B cell (primary cell): ENCODE measurements at regions not wholly inside any gene's neighbourhood (a gene's known extent, or its start where the extent isn't known, plus 50 kb on each side); places are given as distances from the start of the nearest gene placed in this dataset.

ENCODE experiments used
- ATAC-seq: fragments of 200-7000 bp; cut with Tn5 transposase; one replicate; pipeline ENCODE4 v1.10.0; 2021; ENCODE audit warnings: low read depth, mild to moderate bottlenecking, moderate number of reproducible peaks, moderate library complexity
- CTCF ChIA-PET: fragments of 350-600 bp; sonication (Branson Sonifier 250); formaldehyde crosslinking; loops from one replicate; lab custom pipeline; 2021; ENCODE audit warnings: antibody characterized with exemption, inconsistent platforms; lab: Charles Lee
- POLR2A ChIA-PET: fragments of 350-600 bp; sonication (Branson Sonifier 250); formaldehyde crosslinking; loops from one replicate; lab custom pipeline; 2021; ENCODE audit warnings: antibody characterized with exemption; lab: Charles Lee
- DNase-seq: peaks from one replicate; pipeline ENCODE4 v3.0.0; 2013
- H2AFZ ChIP-seq: 2 replicates; pipeline ENCODE4 v1.6.1; 2012; ENCODE audit warnings: mild to moderate bottlenecking, low read depth, low read length; ENCODE audit not compliant: insufficient read depth, poor library complexity, severe bottlenecking
- H3K27ac ChIP-seq, 2 donors: 1 replicate in 1 of 2; 2 replicates in 1 of 2; pipeline ENCODE4 v1.5.1; 2012 to 2013; ENCODE audit warnings: low read length in 2 of 2, mild to moderate bottlenecking in 2 of 2, moderate library complexity in 1 of 2
- H3K27me3 ChIP-seq, 4 experiments: fragments of 200-600 bp in 1 of 4; sonication (generic) in 1 of 4; replicated peaks in 1 of 4; 1 replicate in 2 of 4; 2 replicates in 2 of 4; pipeline versions ENCODE4 v1.6.1 to v1.7.0; 2013 to 2016; ENCODE audit warnings: low read length in 3 of 4, mild to moderate bottlenecking in 2 of 4, mixed read lengths in 1 of 4, moderate library complexity in 1 of 4; ENCODE audit not compliant: insufficient read depth in 4 of 4, control insufficient read depth in 3 of 4; ENCODE audit errors: control extremely low read depth in 1 of 4
- H3K36me3 ChIP-seq, 2 experiments: replicated peaks in 1 of 2; 1 replicate in 1 of 2; 2 replicates in 1 of 2; pipeline versions ENCODE4 v1.6.1 to v1.7.1; 2013; ENCODE audit warnings: low read length in 1 of 2; ENCODE audit not compliant: insufficient read depth in 2 of 2, control insufficient read depth in 1 of 2; ENCODE audit errors: control extremely low read depth in 1 of 2, extremely low read depth in 1 of 2
- H3K4me1 ChIP-seq, 2 donors: fragments of 200-600 bp in 1 of 2; sonication (generic) in 1 of 2; 1 replicate in 1 of 2; 2 replicates in 1 of 2; pipeline versions ENCODE4 v1.5.1 to v1.6.1; 2013 to 2017; ENCODE audit warnings: low read length in 2 of 2; ENCODE audit not compliant: control insufficient read depth in 2 of 2, insufficient read depth in 2 of 2
- H3K4me2 ChIP-seq: replicated peaks from 2 replicates; pipeline ENCODE3; 2012; ENCODE audit warnings: mild to moderate bottlenecking, low read depth, low read length; ENCODE audit not compliant: poor library complexity, severe bottlenecking
- H3K4me3 ChIP-seq, 5 experiments: fragments of 200-600 bp in 1 of 5; sonication (generic) in 1 of 5; 1 replicate in 3 of 5; 2 replicates in 2 of 5; pipeline versions ENCODE4 v1.5.1 to v1.7.0; 2011 to 2016; ENCODE audit warnings: low read length in 4 of 5, mild to moderate bottlenecking in 4 of 5, low read depth in 2 of 5, control low read depth in 1 of 5, moderate library complexity in 1 of 5; ENCODE audit not compliant: insufficient read depth in 1 of 5; ENCODE audit errors: control extremely low read depth in 1 of 5, extremely low read depth in 1 of 5
- H3K79me2 ChIP-seq: fragments of 200-600 bp; sonication (generic); one replicate; pipeline ENCODE4 v1.6.0; 2016; ENCODE audit warnings: low read length; ENCODE audit not compliant: control insufficient read depth, insufficient read depth
- H3K9ac ChIP-seq: fragments of 200-600 bp; sonication (generic); 2 replicates; pipeline ENCODE4 v1.6.1; 2017; ENCODE audit warnings: mild to moderate bottlenecking, low read length, moderate library complexity
- H3K9me3 ChIP-seq, 3 donors: one replicate each; pipeline versions ENCODE4 v1.6.1 to v1.7.1; 2013; ENCODE audit warnings: low read length in 2 of 3; ENCODE audit not compliant: control insufficient read depth in 2 of 3, insufficient read depth in 1 of 3; ENCODE audit errors: control extremely low read depth in 1 of 3
- H4K20me1 ChIP-seq: 2 replicates; pipeline ENCODE4 v1.6.0; 2012; ENCODE audit warnings: mild to moderate bottlenecking, low read length; ENCODE audit not compliant: insufficient read depth, control insufficient read depth, poor library complexity, severe bottlenecking
- H3K27ac Mint-ChIP-seq: one replicate; pipeline ENCODE4 v1.8.0; 2021; ENCODE audit warnings: mixed read lengths
- H3K27me3 Mint-ChIP-seq: one replicate; pipeline ENCODE4 v1.8.0; 2021; ENCODE audit warnings: mixed read lengths
- H3K4me1 Mint-ChIP-seq: one replicate; pipeline ENCODE4 v1.8.0; 2021; ENCODE audit warnings: mixed read lengths
- H3K4me3 Mint-ChIP-seq: one replicate; pipeline ENCODE4 v1.8.0; 2021; ENCODE audit warnings: mixed read lengths
- H3K9me3 Mint-ChIP-seq: one replicate; pipeline ENCODE4 v1.8.0; 2022; ENCODE audit warnings: mixed read lengths; ENCODE audit not compliant: insufficient read depth
- CTCF ChIP-seq: fragments of 200-600 bp; IDR thresholded peaks from one replicate; pipeline ENCODE4 v1.8.0; 2022; ENCODE audit warnings: antibody characterized with exemption, mild to moderate bottlenecking
- EZH2 ChIP-seq: IDR thresholded peaks from 2 replicates; pipeline ENCODE4 v1.6.1; 2012; ENCODE audit warnings: borderline replicate concordance, low read depth, mild to moderate bottlenecking, moderate library complexity, low read length; ENCODE audit not compliant: insufficient read depth, poor library complexity, severe bottlenecking
- WGBS: methylation state at CpG from one replicate; pipeline ENCODE4 v1.1.5; 2013; ENCODE audit warnings: missing lambda C conversion rate; ENCODE audit not compliant: insufficient coverage; 5-methylcytosine and 5-hydroxymethylcytosine counted together
- intact Hi-C: fragments of 100-400 bp; cut with micrococcal nuclease; formaldehyde crosslinking; loops from one replicate; pipeline ENCODE4 v1.10.0; 2022

GRCh38 chr16:85284141-85284817 is 172.0 kb upstream of the CIBAR2 start:
- Mint-ChIP-seq H3K27me3 (peaks cover 14% of the 10 kb centered on the region), H3K9me3 (no peaks in the 10 kb centered on the region), H3K4me1 (no peaks in the 10 kb centered on the region), H3K4me3 (no peak overlapping the region), H3K27ac (no peak overlapping the region)
- CTCF ChIA-PET: no interaction called here
- ATAC-seq (no peak), DNase-seq (no peak)
- Histone ChIP-seq H3K27ac (no peak overlapping the region), H4K20me1 (no peaks in the 10 kb centered on the region), H3K4me3 (no peak overlapping the region), H3K4me2 (no peak overlapping the region), H3K9ac (no peak overlapping the region), H3K36me3 (no peaks in the 10 kb centered on the region), H2AFZ (no peak overlapping the region), H3K4me1 (no peaks in the 10 kb centered on the region), H3K79me2 (no peaks in the 10 kb centered on the region), H3K27me3 (no peaks in the 10 kb centered on the region), H3K9me3 (no peaks in the 10 kb centered on the region)
- no peak for TF ChIP-seq CTCF
- TF ChIP-seq EZH2: no peak
- 87% methylated on average over 34 of the region's 38 CpGs for WGBS
- POLR2A ChIA-PET: no interaction called here
- intact Hi-C loops: no loop called here

- Histone ChIP-seq H3K27me3 (peaks cover 0 to 2% (median 0%) of the 10 kb centered on the region in 4 experiments), H3K9ac (no peak overlapping the region), H3K4me1 (no peaks in the 10 kb centered on the region), H3K27ac (no peak overlapping the region), H4K20me1 (no peaks in the 10 kb centered on the region), H2AFZ (no peak overlapping the region), H3K36me3 (no peaks in the 10 kb centered on the region), H3K4me2 (no peak overlapping the region), H3K4me3 (no peak overlapping the region), H3K9me3 (no peaks in the 10 kb centered on the region), H3K79me2 (no peaks in the 10 kb centered on the region)
- Mint-ChIP-seq H3K27me3 (peaks cover 17% of the 10 kb centered on the region), H3K27ac (no peak overlapping the region), H3K4me3 (no peak overlapping the region), H3K9me3 (no peaks in the 10 kb centered on the region), H3K4me1 (no peaks in the 10 kb centered on the region)
- WGBS: 83% methylated on average over 6 of the region's 7 CpGs
- CTCF ChIA-PET: no interaction called here
- POLR2A ChIA-PET: no interaction called here
- no peak for TF ChIP-seq EZH2
- no peak for TF ChIP-seq CTCF
- intact Hi-C loops: no loop called here
- no peak for ATAC-seq
- no peak for DNase-seq
Measured at GRCh38 chr16:85285681-85286065, 173.4 kb upstream of the CIBAR2 start.
